GM06990 (cell line): ENCODE measurements at regions not wholly inside any gene's neighbourhood (a gene's known extent, or its start where the extent isn't known, plus 50 kb on each side); places are given as distances from the start of the nearest gene placed in this dataset.

Experiments
- DNase-seq: peaks from one replicate; pipeline ENCODE4 v3.0.0-alpha.2; 2011; ENCODE audit not compliant: insufficient read length; ENCODE audit errors: extremely low read depth
- H3K27me3 ChIP-seq: replicated peaks from 2 replicates; pipeline ENCODE4 v1.6.0; 2011; ENCODE audit warnings: low read length; ENCODE audit not compliant: control insufficient read depth, insufficient read depth
- H3K36me3 ChIP-seq: 2 replicates; pipeline ENCODE4 v1.5.1; 2011; ENCODE audit warnings: low read length; ENCODE audit not compliant: control insufficient read depth, insufficient read depth
- H3K4me3 ChIP-seq: replicated peaks from 2 replicates; pipeline ENCODE4 v1.5.1; 2011; ENCODE audit warnings: low read depth, mild to moderate bottlenecking, control low read depth, low read length
- TF ChIP-seq, protein P1 (sequence below): IDR thresholded peaks from 2 replicates; pipeline ENCODE4 v1.5.1; 2011; ENCODE audit warnings: low read length, control low read depth, mild to moderate bottlenecking, inconsistent platforms; ENCODE audit not compliant: insufficient read depth, poor library complexity, severe bottlenecking

DNA sequence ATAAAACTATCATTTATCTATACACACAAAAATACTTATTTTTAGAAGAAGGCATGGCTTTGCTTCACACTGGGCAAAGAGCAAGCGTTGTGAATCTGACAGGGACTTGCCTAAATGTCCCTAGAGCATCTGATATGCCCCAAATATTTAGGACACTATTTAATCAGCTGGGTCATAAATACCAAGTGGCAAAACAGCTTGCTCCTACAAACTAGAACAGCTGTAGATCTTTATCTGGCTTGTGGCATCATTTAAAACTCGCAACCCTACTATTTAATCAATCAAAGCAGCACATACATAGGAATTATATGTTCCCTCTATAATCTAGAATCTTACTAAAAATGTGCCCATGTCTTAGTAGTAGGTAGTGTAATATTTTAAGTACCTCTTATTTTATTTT, 999.5 kb downstream of the JRKL start:
- DNase-seq, result no peak
- TF ChIP-seq, protein P1, sequence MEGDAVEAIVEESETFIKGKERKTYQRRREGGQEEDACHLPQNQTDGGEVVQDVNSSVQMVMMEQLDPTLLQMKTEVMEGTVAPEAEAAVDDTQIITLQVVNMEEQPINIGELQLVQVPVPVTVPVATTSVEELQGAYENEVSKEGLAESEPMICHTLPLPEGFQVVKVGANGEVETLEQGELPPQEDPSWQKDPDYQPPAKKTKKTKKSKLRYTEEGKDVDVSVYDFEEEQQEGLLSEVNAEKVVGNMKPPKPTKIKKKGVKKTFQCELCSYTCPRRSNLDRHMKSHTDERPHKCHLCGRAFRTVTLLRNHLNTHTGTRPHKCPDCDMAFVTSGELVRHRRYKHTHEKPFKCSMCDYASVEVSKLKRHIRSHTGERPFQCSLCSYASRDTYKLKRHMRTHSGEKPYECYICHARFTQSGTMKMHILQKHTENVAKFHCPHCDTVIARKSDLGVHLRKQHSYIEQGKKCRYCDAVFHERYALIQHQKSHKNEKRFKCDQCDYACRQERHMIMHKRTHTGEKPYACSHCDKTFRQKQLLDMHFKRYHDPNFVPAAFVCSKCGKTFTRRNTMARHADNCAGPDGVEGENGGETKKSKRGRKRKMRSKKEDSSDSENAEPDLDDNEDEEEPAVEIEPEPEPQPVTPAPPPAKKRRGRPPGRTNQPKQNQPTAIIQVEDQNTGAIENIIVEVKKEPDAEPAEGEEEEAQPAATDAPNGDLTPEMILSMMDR, result no peak

DNA sequence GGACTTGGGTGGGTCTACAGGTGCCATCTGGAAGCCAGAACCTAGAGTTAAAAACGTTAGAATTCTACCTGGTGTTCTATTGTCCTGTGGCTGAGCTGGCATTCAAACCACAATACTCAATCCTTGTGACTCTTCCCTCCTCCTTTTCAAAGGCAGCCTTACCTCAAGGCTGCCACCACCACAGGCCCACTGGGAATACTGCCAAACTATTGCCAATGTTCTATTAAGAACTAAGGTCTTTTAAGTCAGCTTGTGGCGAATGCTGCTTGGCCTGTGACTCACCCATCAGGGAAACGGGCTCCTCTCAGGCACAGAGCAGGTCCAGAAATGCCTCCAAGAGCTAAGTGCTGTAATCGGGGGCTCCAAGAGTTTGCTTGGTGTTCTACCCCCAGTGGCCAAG, 1008.4 kb downstream of the JRKL start:
- no peak for DNase-seq

More for the DNA sequence above, 999.5 kb downstream of the JRKL start:
- Histone ChIP-seq H3K4me3 (no peak overlapping the region), H3K36me3 (no peaks in the 10 kb centered on the region), H3K27me3 (no peaks in the 10 kb centered on the region)

DNA sequence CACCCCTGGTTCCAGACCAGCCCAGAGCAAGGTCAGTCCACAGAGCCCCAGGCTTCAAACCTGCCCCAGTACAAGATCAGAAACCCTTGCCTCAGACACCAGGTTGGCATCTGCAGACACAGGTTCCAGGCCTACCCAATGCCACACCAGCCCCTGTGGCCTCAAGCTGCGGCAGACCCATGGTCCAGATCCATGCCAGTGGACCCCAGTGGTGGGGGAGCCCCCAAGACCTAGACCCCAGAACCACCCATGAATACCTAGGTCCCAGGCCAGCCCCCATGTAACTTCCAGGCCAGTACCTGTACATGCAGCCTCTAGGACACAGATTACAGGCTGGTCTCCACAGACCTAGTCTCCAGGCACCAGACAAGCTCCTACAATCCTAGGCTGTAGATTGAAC, 1019.3 kb downstream of the JRKL start:
- no peaks in the 10 kb centered on the region for H3K36me3 ChIP-seq
- no peaks in the 10 kb centered on the region for H3K27me3 ChIP-seq
- DNase-seq, result no peak
- TF ChIP-seq, protein P1, result no peak
- H3K4me3 ChIP-seq, result no peak overlapping the region

More for the DNA sequence above, 1008.4 kb downstream of the JRKL start:
- TF ChIP-seq, protein P1, result no peak
- Histone ChIP-seq H3K36me3 (no peaks in the 10 kb centered on the region), H3K27me3 (no peaks in the 10 kb centered on the region), H3K4me3 (no peak overlapping the region)

DNA sequence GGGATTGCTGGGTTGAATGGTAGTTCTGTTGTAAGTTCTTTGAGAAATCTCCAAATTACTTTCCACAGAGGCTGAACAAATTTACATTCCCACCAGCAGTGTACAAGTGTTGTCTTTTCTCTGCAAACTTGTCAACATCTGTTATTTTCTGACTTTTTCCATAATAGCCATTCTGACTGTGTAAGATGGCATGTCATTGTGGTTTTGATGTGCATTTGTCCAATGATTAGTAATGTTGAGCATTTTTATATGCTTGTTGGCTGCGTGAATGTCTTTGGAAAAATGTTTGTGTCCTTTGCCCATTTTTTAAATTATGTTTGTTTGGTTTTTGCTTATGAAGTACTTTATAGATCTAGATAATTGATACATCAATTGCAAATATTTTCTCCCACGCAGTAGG, 1025.0 kb downstream of the JRKL start:
- TF ChIP-seq, protein P1, result no peak
- H3K27me3 ChIP-seq, result no peaks in the 10 kb centered on the region
- no peak for DNase-seq
- no peak overlapping the region for H3K4me3 ChIP-seq
- H3K36me3 ChIP-seq, result no peaks in the 10 kb centered on the region

DNA sequence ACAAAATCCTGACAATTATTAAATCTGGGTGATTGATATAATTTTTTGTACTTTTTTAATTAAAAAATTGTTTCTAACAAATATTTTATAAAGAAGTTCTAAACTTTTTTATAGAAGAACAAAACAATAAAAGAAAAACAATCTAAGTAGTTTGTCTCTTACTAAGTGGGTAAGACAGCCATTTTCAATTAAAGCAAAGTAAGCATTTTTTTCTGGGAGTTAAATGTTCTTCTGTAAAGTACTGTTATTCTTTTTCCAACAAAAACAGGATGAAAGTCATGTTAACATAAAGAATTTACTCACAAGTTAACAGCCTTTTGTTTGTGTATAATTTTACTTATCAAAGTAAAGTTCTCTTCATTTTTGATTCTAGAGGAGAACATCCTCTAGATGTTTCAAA, 1029.9 kb downstream of the JRKL start:
- no peak for DNase-seq
- no peaks in the 10 kb centered on the region for H3K36me3 ChIP-seq
- TF ChIP-seq, protein P1, result no peak
- H3K27me3 ChIP-seq, result no peaks in the 10 kb centered on the region
- H3K4me3 ChIP-seq, result no peak overlapping the region

DNA sequence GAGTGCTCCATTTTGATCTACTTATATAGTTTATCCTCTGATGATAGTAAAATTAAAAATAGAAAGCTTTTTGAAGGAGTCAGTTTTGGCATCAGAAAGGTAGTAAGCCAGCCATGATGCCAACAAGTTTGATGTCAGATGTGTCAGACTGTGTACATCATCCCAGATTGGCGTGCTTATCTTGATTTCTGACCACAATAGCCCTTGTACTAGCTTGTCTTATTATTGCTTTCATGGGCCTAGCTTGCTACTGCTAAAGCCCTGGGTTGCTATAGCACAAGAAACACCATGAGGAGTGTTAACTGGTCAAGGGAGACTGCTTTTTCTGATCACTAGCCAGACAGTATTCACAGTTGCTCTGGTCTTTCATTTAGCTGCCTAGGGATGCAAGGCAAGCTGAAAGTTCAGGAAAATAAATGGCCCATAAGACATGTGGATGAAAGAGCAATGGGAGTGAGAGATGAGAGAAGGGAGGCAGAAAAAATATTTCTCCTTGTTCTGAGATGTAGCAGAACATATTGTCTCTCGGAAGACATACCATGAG, 1038.5 kb downstream of the JRKL start:
- Histone ChIP-seq H3K27me3 (no peaks in the 10 kb centered on the region), H3K4me3 (no peak overlapping the region), H3K36me3 (no peaks in the 10 kb centered on the region)
- TF ChIP-seq, protein P1, result no peak
- no peak for DNase-seq
